NCI-H345 treated with DMSO at 0.1 percent for 48 hours (cell line): ENCODE measurements at regions not wholly inside any gene's neighbourhood (a gene's known extent, or its start where the extent isn't known, plus 50 kb on each side); places are given as distances from the start of the nearest gene placed in this dataset.
"Not testable (repeated sequence)": the region's sequence is repeated elsewhere in the genome, so short reads cannot be mapped to it uniquely, and the experiment has no call there.

Source experiments
- DNase-seq: peaks from one replicate; lab custom pipeline; 2025; ENCODE audit not compliant: unreplicated experiment; lab: John Stamatoyannopoulos, UW

DNA sequence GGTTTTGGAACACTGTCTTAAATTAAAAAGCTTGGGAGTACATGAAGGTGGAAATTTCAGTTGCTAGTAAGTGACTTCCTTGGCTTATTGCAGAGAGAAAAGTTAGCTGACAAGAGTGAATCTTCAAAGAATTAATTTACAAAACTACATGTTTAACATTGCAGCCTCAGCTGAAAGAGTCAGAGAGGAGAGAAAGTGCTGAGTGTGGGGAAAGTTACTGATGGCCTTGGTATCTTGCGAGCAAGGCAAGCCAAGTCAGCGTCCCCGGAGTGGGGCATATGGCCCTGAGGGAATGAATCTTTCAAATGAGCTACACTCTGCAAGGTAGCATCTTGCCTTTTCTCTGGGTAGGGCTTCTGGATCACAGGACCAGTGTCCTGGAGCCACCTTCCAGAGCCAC, 131.3 kb downstream of the LPIN1 start:
- DNase-seq, result no peak

DNA sequence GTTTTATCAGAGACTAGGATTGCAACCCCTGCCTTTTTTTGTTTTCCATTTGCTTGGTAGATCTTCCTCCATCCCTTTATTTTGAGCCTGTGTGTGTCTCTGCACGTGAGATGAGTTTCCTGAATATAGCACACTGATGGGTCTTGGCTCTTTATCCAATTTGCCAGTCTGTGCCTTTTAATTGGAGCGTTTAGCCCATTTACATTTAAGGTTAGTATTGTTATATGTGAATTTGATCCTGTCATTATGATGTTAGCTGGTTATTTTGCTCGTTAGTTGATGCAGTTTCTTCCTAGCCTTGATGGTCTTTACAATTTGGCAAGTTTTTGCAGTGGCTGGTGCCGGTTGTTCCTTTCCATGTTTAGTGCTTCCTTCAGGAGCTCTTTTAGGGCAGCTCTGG, 138.8 kb downstream of the LPIN1 start:
- DNase-seq, result not testable (repeated sequence)

DNA sequence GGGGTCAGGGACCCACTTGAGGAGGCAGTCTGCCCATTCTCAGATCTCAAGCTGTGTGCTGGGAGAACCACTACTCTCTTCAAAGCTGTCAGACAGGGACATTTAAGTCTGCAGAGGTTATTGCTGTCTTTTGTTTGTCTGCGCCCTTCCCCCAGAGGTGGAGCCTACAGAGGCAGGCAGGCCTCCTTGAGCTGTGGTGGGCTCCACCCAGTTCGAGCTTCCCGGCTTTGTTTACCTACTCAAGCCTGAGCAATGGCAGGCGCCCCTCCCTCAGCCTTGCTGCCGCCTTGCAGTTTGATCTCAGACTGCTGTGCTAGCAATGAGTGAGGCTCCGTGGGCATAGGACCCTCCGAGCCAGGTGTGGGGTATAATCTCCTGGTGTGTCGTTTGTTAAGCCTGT, 140.5 kb downstream of the LPIN1 start:
- not testable (repeated sequence) for DNase-seq

DNA sequence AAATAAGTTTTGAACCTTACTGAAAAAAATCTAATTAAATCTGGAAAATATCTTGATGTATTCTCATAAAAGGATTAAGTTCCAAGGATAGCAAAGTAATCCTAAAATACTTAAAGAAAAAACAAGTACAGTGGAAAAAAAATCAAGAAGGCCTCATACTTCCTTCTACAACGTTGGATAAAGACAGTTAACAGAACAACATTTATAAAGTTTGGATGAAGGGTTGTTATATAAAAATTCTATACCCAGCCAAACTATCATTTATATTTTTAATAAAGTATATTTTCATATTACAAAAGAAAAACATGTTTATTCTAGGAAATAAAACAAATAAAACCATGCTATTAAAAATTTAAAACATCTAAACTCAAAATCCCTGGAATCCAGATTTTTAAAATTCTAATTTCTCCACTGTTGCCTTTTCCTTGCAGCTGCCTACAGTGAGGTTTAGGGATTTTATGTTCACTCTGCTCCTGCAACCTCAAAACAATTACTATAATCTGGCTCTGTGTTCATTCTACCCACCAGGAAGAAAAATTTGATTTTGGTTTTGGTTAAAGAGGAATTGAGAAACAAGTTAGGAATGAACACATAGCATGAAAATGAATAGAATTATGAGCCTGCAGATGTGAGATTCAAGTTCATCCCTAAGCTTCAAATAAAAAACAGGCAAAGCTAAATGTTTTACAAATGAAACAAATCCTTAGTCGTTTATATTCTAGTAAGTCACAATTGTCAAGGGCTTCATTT, 142.8 kb downstream of the LPIN1 start:
- no peak for DNase-seq

DNA sequence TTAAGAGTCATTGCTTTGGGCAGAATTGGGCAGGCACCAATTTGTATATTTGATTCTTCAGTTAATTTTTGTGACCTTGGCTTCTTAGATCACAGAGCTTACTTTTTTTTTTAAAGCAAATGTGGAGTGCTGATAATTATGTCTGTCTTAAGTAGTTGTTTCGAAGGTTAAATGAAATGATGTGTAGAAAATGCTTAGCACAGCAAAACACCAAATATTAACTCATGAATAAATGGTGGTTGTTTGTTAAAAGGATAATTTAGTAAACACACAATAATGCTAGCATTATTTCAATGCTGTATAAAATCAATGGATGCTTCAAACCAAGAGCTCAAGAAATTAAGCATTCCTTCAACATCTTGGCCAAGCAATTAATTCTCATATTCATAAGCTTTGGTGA, 143.4 kb downstream of the LPIN1 start:
- no peak for DNase-seq

DNA sequence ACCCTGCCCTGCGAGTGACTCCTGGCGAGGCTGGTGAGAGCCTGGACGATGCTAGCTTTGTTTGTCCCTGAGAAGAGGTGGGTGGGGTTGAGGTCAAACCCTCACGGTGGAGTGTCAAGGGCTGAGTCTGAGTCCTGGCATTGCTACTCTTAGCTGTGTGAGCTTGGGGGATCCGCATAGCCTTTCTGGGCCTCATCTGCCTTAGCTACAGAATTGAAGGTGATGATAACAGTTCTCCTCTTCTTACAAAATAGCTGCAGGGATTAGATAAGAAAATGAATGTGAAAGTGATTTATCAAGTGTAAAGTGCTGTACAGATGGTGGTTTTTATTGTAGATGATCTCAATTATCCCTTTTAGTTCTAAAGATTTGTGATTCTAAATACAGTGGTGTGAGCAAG, 144.6 kb downstream of the LPIN1 start:
- no peak for DNase-seq

DNA sequence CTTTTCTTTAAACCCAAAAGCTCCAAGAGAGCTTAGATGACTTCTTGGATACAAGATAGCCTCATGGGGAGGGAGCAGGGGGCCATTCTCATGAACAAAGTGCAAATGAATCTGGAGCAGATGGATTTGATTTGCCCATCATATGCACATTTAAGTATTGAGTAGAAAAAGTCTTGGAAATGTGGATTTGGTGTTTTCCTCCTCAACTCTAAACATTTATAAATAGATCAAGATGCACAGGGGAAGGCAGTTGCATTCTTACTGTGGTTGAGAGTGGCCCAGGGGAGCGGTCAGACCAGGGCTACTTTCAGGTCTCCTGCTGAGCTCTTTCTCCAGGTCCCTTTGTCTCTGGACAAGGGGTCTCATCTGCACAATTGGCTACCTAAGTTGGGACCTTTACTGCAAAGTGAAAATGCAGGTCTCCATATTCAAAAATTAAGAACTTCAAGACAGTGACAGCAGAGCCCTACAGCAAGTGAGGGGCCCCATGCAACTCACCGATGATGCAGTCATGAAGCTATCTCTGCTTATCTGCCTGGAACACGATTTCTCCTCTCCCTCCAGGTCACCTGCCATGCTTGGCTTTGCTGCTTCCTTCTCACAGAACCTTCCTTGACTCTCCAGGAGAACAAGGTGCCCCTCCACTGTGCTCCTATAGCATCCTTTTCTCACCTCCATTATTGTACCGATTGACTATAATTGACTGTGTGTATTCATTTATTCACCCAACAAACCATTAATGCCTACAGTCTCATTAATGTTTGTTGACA, 145.4 kb downstream of the LPIN1 start:
- no peak for DNase-seq

DNA sequence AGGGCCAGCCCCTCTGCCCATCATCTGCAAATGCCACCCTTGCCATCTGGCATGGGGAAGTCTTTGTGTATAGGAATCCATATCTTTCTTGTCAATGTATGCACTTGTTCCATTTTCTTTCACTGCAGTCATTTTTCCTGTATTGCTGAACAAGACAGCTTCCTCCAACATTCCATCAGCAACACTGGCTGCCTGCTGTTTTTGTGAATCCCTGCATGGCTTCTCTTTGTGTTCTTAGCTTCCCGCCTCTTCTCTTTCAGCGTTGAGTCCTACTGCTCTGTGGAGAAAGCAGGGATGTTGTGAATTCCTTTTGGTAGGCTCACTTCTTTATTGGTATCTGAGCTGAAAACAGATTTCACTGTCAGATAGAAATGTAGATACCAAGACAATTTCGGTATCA, 150.0 kb downstream of the LPIN1 start:
- DNase-seq, result no peak

DNA sequence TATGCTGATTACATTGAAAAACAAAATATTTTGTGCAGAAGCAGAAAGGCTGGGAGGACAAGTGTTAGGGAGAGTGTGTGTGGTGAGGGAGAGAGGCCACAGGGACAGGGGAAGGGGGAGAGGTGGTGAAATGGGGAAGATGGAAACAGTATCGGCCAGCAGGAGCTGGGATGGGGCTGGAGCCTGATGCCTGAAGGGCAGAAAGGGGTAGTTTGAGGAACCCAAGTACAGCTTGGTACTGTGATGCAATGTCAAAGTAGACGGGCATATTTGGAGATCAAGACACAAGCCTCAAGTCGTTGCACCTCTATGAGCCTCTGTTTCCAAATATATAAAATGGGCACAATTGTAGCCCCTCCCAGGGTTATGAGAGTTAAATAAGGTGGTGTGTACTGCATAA, 152.1 kb downstream of the LPIN1 start:
- DNase-seq, result no peak

DNA sequence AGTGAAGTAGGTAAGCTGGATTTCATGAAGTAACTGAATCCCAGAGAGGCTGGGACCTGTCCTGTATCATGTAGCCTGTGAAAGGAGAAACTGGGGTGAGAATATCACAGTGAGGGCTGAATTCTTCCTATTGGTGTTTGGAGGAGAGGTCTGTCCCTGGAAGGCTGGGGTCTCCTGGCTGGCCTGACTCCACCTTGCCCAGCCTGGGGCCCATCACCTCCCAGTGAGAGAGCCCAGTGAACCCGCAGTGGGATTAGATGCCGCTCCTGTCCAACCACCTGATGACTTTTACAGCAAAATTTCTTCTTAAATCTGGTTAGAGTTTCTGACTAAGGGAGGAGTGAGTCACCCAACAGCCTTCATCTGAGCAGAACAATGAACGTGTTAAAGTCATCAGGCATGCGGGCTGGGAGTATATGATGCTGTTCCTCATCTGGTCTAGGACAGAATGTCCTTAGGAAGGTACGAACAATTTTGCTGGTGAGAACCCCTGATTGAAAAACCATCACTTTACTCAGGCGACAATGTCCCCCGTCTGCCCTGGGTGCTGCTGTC, 152.9 kb downstream of the LPIN1 start:
- no peak for DNase-seq

DNA sequence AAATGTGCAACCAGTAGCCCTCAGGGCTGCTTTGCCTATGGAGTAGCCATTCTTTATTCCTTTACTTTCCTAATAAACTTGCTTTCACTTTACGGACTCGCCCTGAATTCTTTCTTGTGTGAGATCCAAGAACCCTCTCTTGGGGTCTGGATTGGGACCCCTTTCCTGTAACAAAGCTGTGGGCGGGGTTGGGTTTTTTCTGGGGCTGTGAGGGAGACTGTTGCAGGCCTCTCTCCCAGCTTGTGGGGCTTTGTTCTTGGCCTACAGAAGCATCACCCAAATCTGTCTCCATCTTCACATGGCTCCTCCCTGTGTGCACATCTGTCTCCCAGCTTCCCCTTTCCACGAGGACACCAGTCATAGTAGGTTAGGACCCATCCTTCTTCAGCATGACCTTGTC, 154.5 kb downstream of the LPIN1 start:
- DNase-seq, result not testable (repeated sequence)

DNA sequence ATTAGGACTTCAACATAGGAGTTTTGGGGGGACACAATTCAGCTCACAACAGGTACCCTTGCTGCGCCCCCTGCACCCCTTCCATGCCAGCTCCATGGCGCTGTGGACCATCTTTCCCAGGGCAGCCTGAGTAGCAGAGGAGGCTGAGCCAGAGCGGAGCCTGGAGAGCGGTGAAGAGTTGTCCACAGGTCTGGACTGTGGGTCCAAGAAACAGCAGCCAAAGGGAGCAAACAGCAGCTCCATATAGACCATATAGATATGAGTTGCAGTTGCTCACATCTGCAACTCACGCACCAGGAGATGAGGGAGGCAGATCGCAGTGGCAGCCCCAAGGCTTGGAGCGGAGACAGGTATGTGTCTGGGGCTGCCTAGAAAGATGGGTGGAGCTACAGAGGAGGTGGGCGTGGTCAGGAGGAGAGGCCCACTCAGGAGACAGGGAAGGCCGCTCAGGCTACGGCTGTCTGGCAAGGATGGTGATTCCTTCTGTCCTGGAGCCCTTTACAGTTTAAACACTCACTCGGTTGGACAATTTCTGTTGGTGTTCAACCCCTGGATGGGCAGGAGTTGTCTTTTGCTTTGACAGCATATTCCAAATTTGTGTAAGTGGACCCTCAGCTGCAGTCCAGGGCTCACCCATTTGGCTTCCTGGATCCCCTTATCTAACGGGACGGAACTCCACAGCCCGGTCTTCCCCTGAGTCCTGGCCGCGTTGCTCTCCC, 155.1 kb downstream of the LPIN1 start:
- no peak for DNase-seq

DNA sequence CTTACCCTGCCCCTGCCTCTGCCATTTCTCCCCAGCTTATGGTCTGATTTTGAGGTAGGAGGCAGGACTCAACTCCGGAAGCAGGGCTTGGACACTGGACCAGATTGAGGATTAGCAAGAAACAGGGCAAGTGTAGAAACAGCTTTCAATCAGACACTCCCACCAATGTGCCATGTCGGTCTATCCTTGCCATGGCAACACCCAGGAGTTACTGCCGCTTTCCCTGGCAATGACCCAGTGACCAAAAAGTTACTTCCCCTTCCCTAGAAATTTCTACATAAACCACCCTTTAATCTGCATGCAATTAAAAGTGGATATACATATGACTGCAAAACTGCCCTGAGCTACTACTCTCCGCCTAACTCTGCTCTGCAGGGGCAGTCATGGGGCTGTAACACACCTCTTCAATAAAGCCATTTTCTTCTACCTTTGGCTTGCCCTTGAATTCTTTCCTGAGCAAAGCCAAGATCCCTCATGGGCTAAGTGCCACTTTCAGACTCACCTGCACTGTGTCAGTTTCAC, 156.7 kb downstream of the LPIN1 start:
- DNase-seq, result no peak

DNA sequence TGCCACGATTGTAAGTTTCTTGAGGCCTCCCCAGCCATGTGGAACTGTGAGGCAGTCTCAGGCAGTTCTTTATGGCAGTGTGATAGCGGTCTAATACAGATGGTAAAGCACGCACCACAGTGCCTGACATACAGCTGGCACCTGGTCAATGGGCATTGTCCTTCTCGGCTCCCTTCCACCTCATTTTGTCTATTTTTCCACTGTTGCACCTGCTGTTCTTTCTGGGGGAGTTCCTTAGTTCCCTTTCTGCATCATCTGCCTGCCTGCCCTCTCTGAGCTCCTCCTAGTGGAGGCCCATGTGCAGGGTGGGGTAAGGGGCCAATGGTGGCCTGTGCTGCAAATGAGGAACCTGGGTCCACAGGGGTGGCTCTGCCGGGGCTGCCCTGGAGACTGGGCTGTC, 157.6 kb downstream of the LPIN1 start:
- DNase-seq, result no peak

DNA sequence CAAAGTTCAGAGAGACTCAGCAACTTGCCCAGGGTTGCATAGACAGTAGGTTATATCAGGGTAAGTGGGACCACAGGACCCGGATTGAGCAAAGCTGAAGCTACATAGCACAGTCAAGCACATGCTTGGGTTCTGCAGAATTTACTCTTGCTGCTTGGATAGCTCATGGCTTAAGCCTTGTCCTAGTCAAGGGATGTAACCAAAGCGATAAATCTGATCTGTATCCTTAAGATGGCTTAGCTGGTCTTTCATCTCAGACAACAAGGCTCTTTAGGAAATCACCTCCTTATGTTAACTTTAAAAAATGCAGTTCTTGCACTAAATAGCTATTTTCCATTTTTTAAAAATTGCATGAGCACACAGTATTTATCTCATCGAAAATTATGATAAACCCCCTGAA, 158.5 kb downstream of the LPIN1 start:
- DNase-seq, result no peak

DNA sequence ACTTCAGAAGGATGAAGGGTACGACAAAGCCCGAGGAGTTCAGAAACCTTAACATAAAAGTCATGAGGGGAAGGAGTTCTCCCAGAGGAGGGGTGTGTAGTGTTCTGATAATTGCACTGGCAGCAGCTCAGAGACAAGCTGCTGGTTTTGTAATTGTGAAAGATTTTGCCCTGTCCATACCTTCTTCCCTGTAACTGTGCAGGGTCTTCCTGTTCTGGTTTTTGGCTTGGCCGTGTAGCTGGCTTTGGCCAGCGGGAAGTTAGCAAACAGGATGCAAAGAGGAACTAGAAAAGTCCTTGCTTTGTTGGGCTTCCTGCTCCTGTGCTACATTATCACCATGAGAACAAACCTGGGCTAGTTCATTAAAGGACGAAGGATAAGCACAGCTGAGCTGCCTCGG, 160.8 kb downstream of the LPIN1 start:
- no peak for DNase-seq

DNA sequence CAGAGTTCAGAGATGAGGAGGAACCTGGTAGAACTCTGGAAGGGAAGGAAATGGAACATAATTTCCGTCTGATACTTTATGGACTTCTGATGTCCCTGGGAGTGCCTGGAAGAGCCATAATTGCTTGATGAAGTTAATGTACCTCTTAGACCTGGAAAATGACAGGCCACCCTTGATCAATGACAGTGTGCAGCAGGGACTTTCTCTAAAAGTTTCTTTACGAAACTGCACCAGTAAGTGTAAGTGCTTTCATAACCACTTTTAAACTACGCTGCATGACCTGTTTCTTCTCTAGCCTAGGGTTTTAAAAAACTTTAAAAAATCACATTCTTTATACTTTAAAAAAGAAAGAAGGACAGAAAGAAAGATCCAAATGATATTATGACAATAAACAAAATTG, 164.5 kb downstream of the LPIN1 start:
- no peak for DNase-seq

DNA sequence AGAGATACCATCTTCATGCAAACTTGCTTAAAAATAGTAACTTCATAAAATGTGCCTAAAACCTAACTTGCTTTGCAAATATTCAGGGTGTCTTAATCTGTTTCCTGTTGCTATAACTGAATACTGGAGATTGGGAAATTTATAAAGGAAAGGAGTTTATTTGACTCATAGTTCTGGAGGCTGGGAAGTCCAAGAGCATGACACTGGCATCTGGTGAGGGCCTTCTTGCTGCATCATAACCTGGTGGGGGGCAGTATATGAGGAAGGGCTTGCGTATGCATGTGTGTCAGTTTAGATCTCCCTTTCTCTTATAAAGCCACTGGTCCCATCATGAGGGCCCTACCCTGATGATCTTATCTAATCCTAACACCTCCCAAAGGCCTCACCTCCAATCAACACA, 166.5 kb downstream of the LPIN1 start:
- no peak for DNase-seq

DNA sequence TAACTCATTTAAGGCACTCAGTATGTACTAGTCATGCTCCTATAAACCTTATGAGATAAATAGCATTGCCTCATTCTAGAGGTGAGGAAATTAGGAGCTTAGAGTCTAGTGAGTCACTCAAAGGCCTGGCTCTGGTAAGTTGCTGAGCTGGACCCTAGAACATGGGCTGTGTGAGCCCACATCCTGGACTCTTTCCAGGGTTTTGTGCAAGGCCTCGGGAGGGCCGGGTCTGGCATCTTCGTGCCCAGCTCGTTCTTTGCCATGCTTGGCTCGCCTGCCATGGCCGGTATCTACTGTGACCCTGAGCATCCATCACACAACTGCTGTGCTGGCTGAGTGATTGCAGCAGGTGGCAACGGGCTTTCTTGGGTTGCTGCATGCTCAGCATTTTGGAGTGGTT, 168.0 kb downstream of the LPIN1 start:
- DNase-seq, result no peak

DNA sequence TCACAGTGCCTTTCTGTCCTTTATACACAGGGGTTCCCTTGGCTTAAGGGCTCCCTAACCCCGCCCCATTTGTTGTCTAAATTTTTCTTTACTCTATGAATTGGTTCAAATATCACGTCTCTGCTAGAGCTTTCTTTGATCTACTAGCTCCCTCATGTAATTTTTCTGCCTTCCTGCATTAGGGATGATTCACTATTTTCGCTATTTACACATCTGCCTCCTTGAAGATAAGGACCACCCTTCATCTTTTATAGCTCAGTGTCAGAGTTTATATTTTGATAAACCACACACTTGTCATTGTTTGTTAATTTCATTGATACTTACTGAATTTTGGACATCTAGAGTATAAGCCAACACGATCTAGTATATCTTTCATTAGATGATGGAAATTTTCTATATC, 169.2 kb downstream of the LPIN1 start:
- DNase-seq, result no peak

DNA sequence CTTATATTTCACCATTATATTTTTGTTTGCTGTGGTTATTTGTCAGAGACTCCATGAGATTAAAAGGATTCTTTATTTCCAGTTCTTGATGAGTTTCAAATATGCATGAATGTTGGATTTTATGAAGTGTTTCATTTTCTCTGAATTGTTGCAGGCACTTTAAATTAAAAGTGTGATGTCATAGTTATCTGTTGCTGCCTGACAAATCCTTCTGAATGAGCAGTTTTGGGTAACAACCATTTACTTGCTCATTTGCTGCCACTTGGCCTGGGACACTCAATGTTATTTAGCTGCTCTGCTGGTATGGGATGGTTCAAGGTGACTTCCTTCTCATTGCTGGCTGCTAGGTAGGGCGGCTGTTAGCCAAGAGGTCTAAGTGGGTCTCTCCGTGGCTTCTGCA, 173.5 kb downstream of the LPIN1 start:
- no peak for DNase-seq
